NCI-H1930 (cell line): ENCODE measurements at regions not wholly inside any gene's neighbourhood (a gene's known extent, or its start where the extent isn't known, plus 50 kb on each side); places are given as distances from the start of the nearest gene placed in this dataset.
"Not testable (repeated sequence)": the region's sequence is repeated elsewhere in the genome, so short reads cannot be mapped to it uniquely, and the experiment has no call there.

Experiments
- DNase-seq, 2 experiments: peaks; one replicate each; lab custom pipeline; 2025; lab: John Stamatoyannopoulos, UW

GRCh38 chr2:147420947-147421675, 423.7 kb upstream of the ACVR2A start:
- no peak for DNase-seq

GRCh38 chr2:147420517-147420916, 424.3 kb upstream of the ACVR2A start:
- no peak for DNase-seq

DNA sequence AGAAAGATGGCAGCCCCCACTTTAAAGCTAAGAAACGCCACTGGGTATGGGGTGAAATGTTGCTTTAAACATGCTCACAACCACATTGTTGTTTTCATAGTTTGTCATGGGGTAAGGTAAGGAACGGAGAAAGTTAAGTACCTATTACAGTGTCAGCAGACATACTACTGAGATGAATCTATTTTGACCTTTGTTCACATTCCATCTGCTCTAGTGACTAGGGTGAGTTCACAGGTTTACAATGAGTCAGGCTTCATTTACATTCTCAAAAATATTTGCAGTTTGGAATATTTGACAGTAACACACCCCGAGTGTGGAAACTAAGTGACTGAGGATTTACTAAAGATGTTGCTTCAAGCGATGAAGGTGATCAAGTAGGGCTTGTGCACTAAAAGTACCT, 428.7 kb upstream of the ACVR2A start:
- DNase-seq, result no peak

GRCh38 chr2:147414656-147415055, 430.2 kb upstream of the ACVR2A start:
- not testable (repeated sequence) for DNase-seq

GRCh38 chr2:147408357-147408756, 436.5 kb upstream of the ACVR2A start:
- no peak for DNase-seq

DNA sequence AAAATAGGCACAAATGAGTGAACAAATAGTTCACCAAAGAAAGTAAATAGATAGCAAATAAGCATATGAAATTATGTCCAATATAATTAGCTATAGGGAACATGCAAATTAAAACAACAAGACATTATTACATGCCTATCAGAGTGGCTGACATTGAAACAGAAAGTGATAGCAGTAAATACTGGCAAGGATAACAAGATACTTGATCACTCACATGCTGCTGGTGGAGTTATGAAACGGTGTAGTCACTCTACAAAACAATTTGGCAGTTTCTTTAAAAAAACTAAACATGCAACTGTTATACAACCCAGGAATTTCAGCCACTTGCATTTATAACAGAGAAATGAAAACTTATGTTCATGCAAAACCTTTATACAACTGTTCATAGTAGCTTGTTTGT, 439.2 kb upstream of the ACVR2A start:
- DNase-seq, result no peak

GRCh38 chr2:147398996-147399395, 445.8 kb upstream of the ACVR2A start:
- DNase-seq, result no peak

DNA sequence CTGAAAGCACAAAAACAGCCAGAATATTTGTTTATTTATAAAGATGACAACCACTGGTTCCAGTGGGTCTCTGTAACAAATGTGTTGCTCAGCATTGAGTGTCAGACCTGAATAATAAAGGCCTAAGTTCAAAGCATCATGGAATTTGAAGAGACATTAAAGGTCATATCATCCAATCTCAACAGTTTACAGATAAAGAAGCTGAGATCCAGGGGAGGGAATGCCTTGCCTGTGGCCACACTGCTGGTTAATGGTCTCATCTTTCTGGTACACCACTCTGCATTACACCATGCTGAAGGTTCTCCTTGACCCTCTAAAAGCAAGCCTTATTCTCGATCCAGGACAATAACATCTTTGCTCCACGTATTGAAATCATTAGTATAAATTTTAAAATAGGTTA, 446.5 kb upstream of the ACVR2A start:
- no peak for DNase-seq

DNA sequence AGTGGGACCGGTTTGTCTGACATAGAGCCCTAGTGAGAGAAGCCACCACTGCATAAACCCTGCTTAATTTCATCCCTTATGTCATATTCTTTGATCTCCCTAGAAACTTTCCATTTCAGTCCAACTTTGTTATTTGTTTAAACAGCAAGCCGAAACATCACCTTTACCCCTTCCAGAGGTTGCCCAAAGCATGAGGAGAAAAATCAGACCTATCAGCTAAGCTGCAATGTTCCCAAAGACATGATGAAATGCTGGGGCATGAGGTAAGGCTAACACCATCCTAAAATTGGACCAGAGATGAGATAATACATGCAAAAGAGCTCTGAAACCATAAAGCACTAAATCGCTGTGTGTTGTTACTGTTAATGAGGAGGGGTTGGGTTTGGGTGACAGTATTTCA, 447.9 kb upstream of the ACVR2A start:
- DNase-seq, result no peak

- no peak for DNase-seq
These were observed 450.5 kb upstream of the ACVR2A start for GRCh38 chr2:147394179-147394790.

DNA sequence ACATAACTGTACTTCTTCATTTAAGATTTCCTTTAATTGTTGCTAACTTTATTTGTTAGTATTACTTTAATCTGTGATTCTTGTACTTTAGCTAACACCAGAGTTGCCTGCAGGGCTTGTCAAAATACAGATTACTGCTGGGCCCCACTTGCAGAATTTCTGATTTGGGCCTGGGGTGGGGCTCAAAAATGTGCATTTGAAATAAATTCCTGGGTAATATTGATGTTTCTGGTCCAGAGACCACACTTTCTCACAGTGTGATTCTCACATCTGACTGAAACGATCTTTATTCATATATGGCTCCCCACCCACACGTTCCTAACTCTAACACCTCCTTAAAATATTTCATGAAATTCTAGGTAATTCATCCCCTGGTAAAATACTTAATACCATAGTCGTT, 452.6 kb upstream of the ACVR2A start:
- no peak for DNase-seq

DNA sequence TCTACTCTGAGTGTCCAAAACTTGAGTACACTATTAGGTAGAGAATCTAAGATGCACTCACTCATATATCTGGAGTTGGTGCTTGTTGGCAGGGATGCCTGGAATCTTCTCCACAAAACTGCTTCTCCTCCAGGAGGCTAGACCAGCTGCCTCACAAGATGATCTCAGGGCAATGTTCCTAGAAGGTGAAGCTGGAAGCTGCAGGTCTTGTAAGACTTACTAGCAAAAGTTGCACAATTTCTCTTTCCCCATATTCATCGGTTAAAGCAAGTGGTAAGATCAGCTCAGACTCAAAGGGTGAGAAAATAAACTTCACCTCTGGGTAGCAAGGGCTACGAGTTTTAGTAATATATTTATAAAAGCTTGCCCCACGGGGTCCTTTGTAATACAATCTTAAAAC, 454.4 kb upstream of the ACVR2A start:
- no peak for DNase-seq

GRCh38 chr2:147389218-147389617, 455.6 kb upstream of the ACVR2A start:
- no peak for DNase-seq

GRCh38 chr2:147388217-147388616, 456.6 kb upstream of the ACVR2A start:
- DNase-seq, result no peak

GRCh38 chr2:147386284-147386683, 458.5 kb upstream of the ACVR2A start:
- no peak for DNase-seq

DNA sequence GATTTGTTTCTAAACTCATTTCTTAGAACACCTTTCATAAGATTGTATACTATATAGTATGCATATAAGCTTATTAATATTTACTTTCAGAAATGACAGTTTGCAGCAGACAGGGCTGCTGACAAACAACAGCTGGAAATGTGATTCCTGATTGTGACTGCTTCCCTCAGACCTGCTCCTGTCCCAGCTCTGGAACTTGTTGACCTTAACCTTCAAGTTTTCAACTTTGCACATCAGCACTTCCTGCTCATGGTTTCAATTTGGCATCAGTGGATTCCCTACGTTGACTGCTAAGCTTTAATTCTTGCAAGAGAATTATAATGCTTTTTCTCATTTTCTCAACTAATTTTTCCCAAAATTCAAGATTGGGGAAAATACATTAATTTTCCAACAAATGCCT, 459.2 kb upstream of the ACVR2A start:
- DNase-seq, result no peak

- DNase-seq, result no peak
These were observed 460.2 kb upstream of the ACVR2A start for GRCh38 chr2:147384659-147385058.

DNA sequence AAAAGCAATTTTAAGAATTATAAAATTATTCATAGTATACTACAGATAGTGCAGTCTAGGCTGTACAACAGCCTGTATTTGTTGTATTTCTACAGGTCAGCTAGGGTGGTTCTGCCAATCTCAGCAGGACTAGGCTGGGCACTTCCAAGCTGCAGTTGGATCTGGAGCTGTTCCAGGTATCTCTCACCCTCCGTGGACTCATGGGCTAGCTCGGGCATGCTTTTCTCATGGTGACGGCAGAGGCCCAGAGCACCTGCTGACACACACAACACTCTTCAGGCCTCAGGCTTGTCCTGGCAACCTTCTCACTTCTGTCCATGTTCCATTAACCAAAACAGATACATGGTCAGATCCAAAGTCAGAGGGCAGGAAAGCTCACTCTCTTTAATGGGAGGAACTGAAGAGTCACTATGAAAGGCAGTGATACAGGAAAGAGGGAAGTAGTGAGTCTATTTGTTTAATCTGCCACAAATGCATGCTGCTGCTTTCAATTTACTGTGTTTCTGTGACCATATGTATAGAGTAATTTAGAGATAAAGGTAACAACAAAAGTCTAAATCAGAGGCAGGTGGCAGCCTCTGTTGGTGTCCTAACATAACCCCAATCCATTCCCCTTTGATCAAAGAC, 462.4 kb upstream of the ACVR2A start:
- DNase-seq, result no peak

- no peak for DNase-seq
These were observed 466.4 kb upstream of the ACVR2A start for GRCh38 chr2:147378403-147378802.

- no peak for DNase-seq
These were observed 469.8 kb upstream of the ACVR2A start for GRCh38 chr2:147375073-147375472.

GRCh38 chr2:147374423-147374811, 470.4 kb upstream of the ACVR2A start:
- no peak for DNase-seq

DNA sequence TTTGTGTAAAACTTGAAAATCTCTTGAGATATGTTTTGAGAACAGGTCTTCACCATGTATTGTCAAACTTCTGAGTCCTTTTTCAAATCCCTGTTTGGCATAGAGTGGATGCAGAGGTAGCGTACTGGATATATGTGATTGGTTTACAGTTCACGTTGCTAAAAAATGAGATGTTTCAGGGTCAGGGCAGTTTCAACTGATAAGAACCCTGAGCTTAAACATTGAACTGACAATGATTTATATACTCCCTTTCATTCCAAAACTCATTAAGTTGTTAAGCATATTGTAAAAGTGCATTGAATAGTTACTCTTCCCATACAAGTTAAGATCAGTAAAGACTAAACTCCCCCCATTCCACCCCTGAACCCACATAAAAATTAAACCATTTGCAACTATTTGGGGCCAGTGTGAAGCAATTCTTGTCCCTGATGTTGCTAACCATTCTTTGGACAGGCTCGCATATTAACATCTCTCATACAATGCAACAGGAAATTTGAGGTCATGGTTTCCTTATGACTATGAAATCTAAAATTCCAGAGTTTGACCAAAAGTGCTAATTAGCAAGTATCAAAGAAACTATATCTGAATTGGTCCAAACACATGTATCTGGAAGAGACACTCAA, 470.9 kb upstream of the ACVR2A start:
- DNase-seq, result no peak

GRCh38 chr2:147368306-147368705, 476.5 kb upstream of the ACVR2A start:
- DNase-seq, result no peak
